ENCODE measurements at regions not wholly inside any gene's neighbourhood (a gene's known extent, or its start where the extent isn't known, plus 50 kb on each side); places are given as distances from the start of the nearest gene placed in this dataset.

GRCh38 chr14:62118461-62118860, 356.2 kb downstream of the SNAPC1 start:
- DNase-seq (ENCODE audit: low read depth, low spot score): no peak
- in situ Hi-C loops (cut with HindIII; ENCODE audit: low sequenced_read_pairs): no loop called here
- H3K4me3 ChIP-seq (ENCODE audit: low read depth, low read length): no peak overlapping the region
- no peak for TF ChIP-seq CTCF (IDR thresholded peaks at IDR 0.05; ENCODE audit: low read depth, low read length)

- no peak overlapping the region for H3K4me3 ChIP-seq (ENCODE audit: low read depth, low read length)
- DNase-seq (ENCODE audit: low read depth, low spot score): no peak
- TF ChIP-seq CTCF (IDR thresholded peaks at IDR 0.05; ENCODE audit: low read depth, low read length): no peak
- in situ Hi-C loops (cut with HindIII; ENCODE audit: low sequenced_read_pairs): no loop called here
Measured at GRCh38 chr14:62118871-62119270, 356.7 kb downstream of the SNAPC1 start.

DNA sequence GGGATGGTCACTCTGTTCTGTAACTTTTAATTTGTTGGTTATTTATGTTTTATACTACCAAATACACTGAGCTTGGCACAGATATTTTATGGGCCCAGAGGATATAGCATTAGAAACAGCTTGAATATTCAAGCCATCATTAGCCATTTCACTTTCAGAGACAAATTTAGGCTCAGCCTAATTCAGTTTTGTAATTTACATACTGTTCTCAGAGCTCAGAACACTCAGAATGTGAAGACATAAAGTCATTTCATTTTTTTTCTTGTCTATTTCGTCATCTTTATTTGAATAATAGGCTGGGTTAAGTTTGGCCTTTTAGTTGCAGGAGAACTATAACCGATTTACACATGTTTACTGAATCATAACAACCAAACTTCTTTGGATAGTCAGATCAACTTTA, 361.7 kb downstream of the SNAPC1 start:
- TF ChIP-seq CTCF (IDR thresholded peaks at IDR 0.05; ENCODE audit: low read depth, low read length): no peak
- in situ Hi-C loops (cut with HindIII; ENCODE audit: low sequenced_read_pairs): no loop called here
- DNase-seq (ENCODE audit: low read depth, low spot score): no peak
- no peak overlapping the region for H3K4me3 ChIP-seq (ENCODE audit: low read depth, low read length)

DNA sequence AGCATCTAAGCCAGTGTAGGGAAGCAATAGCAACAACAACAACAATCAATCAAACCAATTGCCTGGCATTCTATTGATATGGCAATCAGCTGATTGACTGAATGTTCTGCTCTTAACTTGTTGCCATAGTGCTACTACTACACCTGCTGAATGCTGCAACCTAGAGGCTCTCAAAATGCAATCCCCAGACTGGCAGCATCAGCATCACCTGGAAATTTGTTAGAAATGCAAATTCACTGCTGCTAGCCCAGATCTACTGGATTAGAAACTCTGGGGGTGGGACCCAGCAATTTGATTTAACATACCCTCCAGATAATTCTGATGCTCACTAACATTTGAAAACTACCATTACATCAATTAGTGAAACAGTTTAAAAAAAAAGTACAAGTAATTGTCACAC, 363.6 kb downstream of the SNAPC1 start:
- DNase-seq (ENCODE audit: low read depth, low spot score): no peak
- H3K4me3 ChIP-seq (ENCODE audit: low read depth, low read length): no peak overlapping the region
- in situ Hi-C loops (cut with HindIII; ENCODE audit: low sequenced_read_pairs): no loop called here
- no peak for TF ChIP-seq CTCF (IDR thresholded peaks at IDR 0.05; ENCODE audit: low read depth, low read length)

DNA sequence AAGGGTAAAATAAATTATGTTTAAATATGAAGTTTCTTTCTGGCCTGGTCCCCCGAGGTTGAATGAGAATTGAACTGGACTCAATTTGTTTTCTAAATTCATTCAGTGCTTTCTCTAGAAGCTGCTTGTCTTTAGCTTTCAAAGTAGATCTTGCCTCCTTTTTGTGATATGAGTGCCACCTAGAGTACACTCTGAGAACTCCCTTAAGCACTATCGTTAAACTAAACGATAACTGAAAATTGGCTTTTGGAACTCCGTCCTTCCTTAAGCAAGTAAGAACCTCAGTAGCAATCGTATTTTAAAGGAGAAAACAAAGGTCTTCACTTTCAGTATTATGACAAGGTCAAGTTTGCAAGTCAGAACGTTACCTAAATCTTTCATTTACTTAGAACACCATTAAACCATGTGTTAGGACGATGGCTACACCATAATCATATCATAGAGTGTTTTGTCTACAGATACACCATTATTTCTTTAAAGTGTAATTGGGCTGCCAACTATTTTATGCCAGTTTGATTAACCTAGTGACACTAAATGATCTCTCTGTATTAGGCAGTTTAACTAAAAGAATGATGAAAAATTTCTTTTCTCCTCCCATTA, 364.8 kb downstream of the SNAPC1 start:
- peak; percentile 79 for TF ChIP-seq CTCF (IDR thresholded peaks at IDR 0.05; ENCODE audit: low read depth, low read length)
- DNase-seq (ENCODE audit: low read depth, low spot score): peak; percentile 67
- H3K4me3 ChIP-seq (ENCODE audit: low read depth, low read length): no peak overlapping the region
- in situ Hi-C loops (cut with HindIII; ENCODE audit: low sequenced_read_pairs): no loop called here

GRCh38 chr14:62130441-62130840, 368.2 kb downstream of the SNAPC1 start:
- H3K4me3 ChIP-seq (ENCODE audit: low read depth, low read length): no peak overlapping the region
- TF ChIP-seq CTCF (IDR thresholded peaks at IDR 0.05; ENCODE audit: low read depth, low read length): no peak
- in situ Hi-C loops (cut with HindIII; ENCODE audit: low sequenced_read_pairs): no loop called here
- DNase-seq (ENCODE audit: low read depth, low spot score): no peak
